GM18907 (cell line): ENCODE measurements at regions not wholly inside any gene's neighbourhood (a gene's known extent, or its start where the extent isn't known, plus 50 kb on each side); places are given as distances from the start of the nearest gene placed in this dataset.
"Not testable (repeated sequence)": the region's sequence is repeated elsewhere in the genome, so short reads cannot be mapped to it uniquely, and the experiment has no call there.

Experiments
- ATAC-seq: cut with Tn5 transposase; IDR thresholded peaks from one replicate; pipeline ENCODE4 v1.9.1; 2021; ENCODE audit warnings: mild to moderate bottlenecking, moderate library complexity; ENCODE audit not compliant: unreplicated experiment

GRCh38 chr4:148893095-148893494, 450.9 kb upstream of the NR3C2 start:
- no peak for ATAC-seq

GRCh38 chr4:148883891-148884290, 441.7 kb upstream of the NR3C2 start:
- no peak for ATAC-seq

- no peak for ATAC-seq
Measured at GRCh38 chr4:148883435-148883834, 441.2 kb upstream of the NR3C2 start.

GRCh38 chr4:148881860-148882643, 439.8 kb upstream of the NR3C2 start:
- ATAC-seq, result no peak

- peak; percentile 44 for ATAC-seq
Measured at GRCh38 chr4:148874331-148874730, 432.1 kb upstream of the NR3C2 start.

GRCh38 chr4:148868191-148868590, 426.0 kb upstream of the NR3C2 start:
- ATAC-seq, result no peak

- no peak for ATAC-seq
Measured at GRCh38 chr4:148866666-148867065, 424.5 kb upstream of the NR3C2 start.

GRCh38 chr4:148857973-148858534, 415.8 kb upstream of the NR3C2 start:
- ATAC-seq, result no peak

GRCh38 chr4:148857239-148857972, 415.2 kb upstream of the NR3C2 start:
- ATAC-seq, result no peak

GRCh38 chr4:148854203-148854602, 412.0 kb upstream of the NR3C2 start:
- ATAC-seq, result no peak

- ATAC-seq, result no peak
Measured at GRCh38 chr4:148852092-148852699, 410.0 kb upstream of the NR3C2 start.

GRCh38 chr4:148850257-148850995, 408.2 kb upstream of the NR3C2 start:
- no peak for ATAC-seq

- ATAC-seq, result no peak
Measured at GRCh38 chr4:148849581-148849980, 407.4 kb upstream of the NR3C2 start.

GRCh38 chr4:148847544-148848255, 405.5 kb upstream of the NR3C2 start:
- no peak for ATAC-seq

GRCh38 chr4:148845609-148846008, 403.4 kb upstream of the NR3C2 start:
- no peak for ATAC-seq

- no peak for ATAC-seq
Measured at GRCh38 chr4:148843625-148844024, 401.4 kb upstream of the NR3C2 start.

GRCh38 chr4:148842843-148843242, 400.6 kb upstream of the NR3C2 start:
- no peak for ATAC-seq

- ATAC-seq, result not testable (repeated sequence)
Measured at GRCh38 chr4:148837571-148837970, 395.4 kb upstream of the NR3C2 start.

GRCh38 chr4:148834804-148835631, 392.8 kb upstream of the NR3C2 start:
- no peak for ATAC-seq
